PC-3 (cell line): ENCODE measurements at regions not wholly inside any gene's neighbourhood (a gene's known extent, or its start where the extent isn't known, plus 50 kb on each side); places are given as distances from the start of the nearest gene placed in this dataset.
A peak's percentile ranks its signal among the peaks of the same experiment; 100 is the strongest.

Experiments
- ATAC-seq: fragments of 200-7000 bp; cut with Tn5 transposase; 2 replicates; pipeline ENCODE4 v1.9.1; 2020; ENCODE audit warnings: mild to moderate bottlenecking, moderate library complexity
- BruUV-seq: library from RNA; stranded (reverse); fragments of 400-500 nt; replicated peaks from 2 replicates; lab custom pipeline; 2021; lab: Mats Ljungman, UMichigan
- CTCF ChIA-PET: fragments of 300-600 bp; sonication (Branson Sonifier 250); formaldehyde crosslinking; loops from one replicate; lab custom pipeline; 2022; ENCODE audit warnings: antibody characterized with exemption; lab: Charles Lee
- POLR2A ChIA-PET: fragments of 300-600 bp; sonication (Branson Sonifier 250); formaldehyde crosslinking; loops from one replicate; lab custom pipeline; 2022; ENCODE audit warnings: antibody characterized with exemption; ENCODE audit not compliant: unreplicated experiment; lab: Charles Lee
- DNase-seq: peaks from one replicate; pipeline ENCODE4 v3.0.0-alpha.2; 2015
- H2AFZ ChIP-seq: fragments of 300-600 bp; sonication (generic); 2 replicates; pipeline ENCODE4 v1.6.0; 2016; ENCODE audit warnings: antibody characterized with exemption, low read length
- H3F3A ChIP-seq: fragments of 300-600 bp; sonication (generic); one replicate; pipeline ENCODE4 v1.6.0; 2017; ENCODE audit warnings: antibody characterized with exemption, low read length, control low read depth, mild to moderate bottlenecking; ENCODE audit not compliant: unreplicated experiment
- H3K27ac ChIP-seq: fragments of 300-600 bp; sonication (generic); 2 replicates; pipeline ENCODE4 v1.5.1; 2016; ENCODE audit warnings: mild to moderate bottlenecking, low read length
- H3K27me3 ChIP-seq: fragments of 300-600 bp; sonication (generic); 2 replicates; pipeline ENCODE4 v1.6.1; 2016; ENCODE audit warnings: low read length, mixed read lengths
- H3K36me3 ChIP-seq: fragments of 300-600 bp; sonication (generic); 2 replicates; pipeline ENCODE4 v1.6.1; 2016; ENCODE audit warnings: low read depth, mixed run types, low read length, mixed read lengths
- H3K4me1 ChIP-seq: fragments of 300-600 bp; sonication (generic); 2 replicates; pipeline ENCODE4 v1.5.1; 2016; ENCODE audit warnings: low read length; ENCODE audit not compliant: insufficient read depth
- H3K4me2 ChIP-seq: fragments of 300-600 bp; sonication (generic); 2 replicates; pipeline ENCODE4 v1.6.0; 2016; ENCODE audit warnings: low read length
- H3K4me3 ChIP-seq: fragments of 300-600 bp; sonication (generic); 2 replicates; pipeline ENCODE4 v1.5.1; 2016; ENCODE audit warnings: mild to moderate bottlenecking, low read length, mixed read lengths
- H3K79me2 ChIP-seq: fragments of 300-600 bp; sonication (generic); 2 replicates; pipeline ENCODE4 v1.6.1; 2017; ENCODE audit warnings: low read length, mixed read lengths
- H3K9ac ChIP-seq: fragments of 300-600 bp; sonication (generic); 2 replicates; pipeline ENCODE4 v1.6.0; 2016; ENCODE audit warnings: mild to moderate bottlenecking, low read length
- H3K9me2 ChIP-seq: fragments of 300-600 bp; sonication (generic); replicated peaks from 2 replicates; pipeline ENCODE4 v1.6.1; 2016; ENCODE audit warnings: mixed run types, low read length, mixed read lengths
- H3K9me3 ChIP-seq: fragments of 300-600 bp; sonication (generic); 2 replicates; pipeline ENCODE4 v1.6.1; 2016; ENCODE audit warnings: low read length, mixed read lengths
- H4K20me1 ChIP-seq: fragments of 300-600 bp; sonication (generic); 2 replicates; pipeline ENCODE4 v1.6.1; 2016; ENCODE audit warnings: low read length, mixed read lengths
- EZH2 ChIP-seq: fragments of 300-600 bp; sonication (generic); IDR thresholded peaks from one replicate; pipeline ENCODE4 v1.6.1; 2017; ENCODE audit warnings: antibody characterized with exemption, mild to moderate bottlenecking, low read length; ENCODE audit not compliant: unreplicated experiment
- EZH2phosphoT487 ChIP-seq: fragments of 300-600 bp; sonication (generic); IDR thresholded peaks from 2 replicates; pipeline ENCODE4 v1.6.1; 2018; ENCODE audit warnings: mild to moderate bottlenecking, antibody characterized with exemption, low read length, borderline replicate concordance
- intact Hi-C: fragments of 100-400 bp; cut with micrococcal nuclease; formaldehyde crosslinking; loops from 2 replicates; pipeline ENCODE4 v1.9.0; 2023
- TF ChIP-seq, protein P1 (sequence below): fragments of 300-600 bp; sonication (generic); conservative IDR thresholded peaks from 2 replicates; pipeline ENCODE4 v1.5.1; 2017; ENCODE audit warnings: antibody characterized with exemption, low read depth, mild to moderate bottlenecking, low read length

DNA sequence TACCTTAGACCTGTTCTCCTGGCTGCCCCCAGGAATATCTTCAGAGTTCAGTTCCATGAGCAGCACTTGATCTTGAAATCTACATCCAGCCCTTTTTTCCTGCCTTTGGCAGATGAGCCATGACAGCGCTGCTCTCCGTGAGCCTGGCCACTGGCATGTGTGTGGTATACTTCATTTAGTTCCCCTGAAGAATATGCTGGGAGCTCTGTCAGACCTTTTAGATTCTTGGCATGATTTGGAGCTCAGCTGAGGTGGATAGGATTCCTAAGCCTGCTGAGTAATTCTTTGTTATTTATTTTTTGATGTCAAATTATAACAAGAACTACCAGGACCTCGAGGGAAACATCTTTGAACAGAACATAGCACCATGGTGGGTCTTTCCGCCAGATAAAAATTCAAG is 121.7 kb downstream of the EDEM1 start:
- Histone ChIP-seq H3K27me3 (no peaks in the 10 kb centered on the region), H3K9me3 (no peaks in the 10 kb centered on the region), H3K9ac (no peak overlapping the region), H3F3A (no peaks in the 10 kb centered on the region), H3K36me3 (no peaks in the 10 kb centered on the region), H3K4me2 (no peak overlapping the region), H3K79me2 (no peaks in the 10 kb centered on the region), H3K4me1 (no peaks in the 10 kb centered on the region; the same call in 1 of the 2 replicates), H4K20me1 (no peaks in the 10 kb centered on the region), H3K9me2 (no peaks in the 10 kb centered on the region), H3K27ac (no peak overlapping the region), H3K4me3 (no peak overlapping the region), H2AFZ (no peak overlapping the region)
- ChIA-PET POLR2A (no interaction called here), CTCF (no interaction called here)
- TF ChIP-seq EZH2phosphoT487 (no peak), EZH2 (no peak)
- TF ChIP-seq, protein P1, sequence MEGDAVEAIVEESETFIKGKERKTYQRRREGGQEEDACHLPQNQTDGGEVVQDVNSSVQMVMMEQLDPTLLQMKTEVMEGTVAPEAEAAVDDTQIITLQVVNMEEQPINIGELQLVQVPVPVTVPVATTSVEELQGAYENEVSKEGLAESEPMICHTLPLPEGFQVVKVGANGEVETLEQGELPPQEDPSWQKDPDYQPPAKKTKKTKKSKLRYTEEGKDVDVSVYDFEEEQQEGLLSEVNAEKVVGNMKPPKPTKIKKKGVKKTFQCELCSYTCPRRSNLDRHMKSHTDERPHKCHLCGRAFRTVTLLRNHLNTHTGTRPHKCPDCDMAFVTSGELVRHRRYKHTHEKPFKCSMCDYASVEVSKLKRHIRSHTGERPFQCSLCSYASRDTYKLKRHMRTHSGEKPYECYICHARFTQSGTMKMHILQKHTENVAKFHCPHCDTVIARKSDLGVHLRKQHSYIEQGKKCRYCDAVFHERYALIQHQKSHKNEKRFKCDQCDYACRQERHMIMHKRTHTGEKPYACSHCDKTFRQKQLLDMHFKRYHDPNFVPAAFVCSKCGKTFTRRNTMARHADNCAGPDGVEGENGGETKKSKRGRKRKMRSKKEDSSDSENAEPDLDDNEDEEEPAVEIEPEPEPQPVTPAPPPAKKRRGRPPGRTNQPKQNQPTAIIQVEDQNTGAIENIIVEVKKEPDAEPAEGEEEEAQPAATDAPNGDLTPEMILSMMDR: no peak
- intact Hi-C loops: loop anchor here (10.0 kb wide), 1 partner anchor 116 kb away; no protein-coding TSS in a partner anchor
- BruUV-seq: no TSS peak
- ATAC-seq: no peak
- peak; percentile 13 for DNase-seq

DNA sequence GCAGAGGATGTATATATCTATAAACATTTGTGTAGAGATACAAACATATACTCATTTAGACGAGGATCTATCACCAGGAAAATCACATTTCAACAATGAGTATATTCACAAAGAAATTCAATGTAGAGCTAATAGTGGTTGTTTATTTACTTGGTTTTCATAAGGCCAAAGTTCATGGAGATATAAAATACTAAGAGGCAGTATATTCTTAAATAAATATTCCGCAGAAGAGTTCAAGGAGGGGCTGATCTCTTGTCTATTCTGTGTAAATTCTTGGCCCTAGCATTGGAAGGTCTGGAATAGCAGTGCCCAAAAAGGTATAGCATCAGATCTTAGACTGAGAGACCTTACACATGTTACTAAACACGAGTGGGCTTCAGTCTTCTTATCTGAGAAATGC is 122.1 kb downstream of the EDEM1 start:
- Histone ChIP-seq H3K79me2 (no peaks in the 10 kb centered on the region), H4K20me1 (no peaks in the 10 kb centered on the region), H3K27ac (no peak overlapping the region), H3K27me3 (no peaks in the 10 kb centered on the region), H3K36me3 (no peaks in the 10 kb centered on the region), H2AFZ (no peak overlapping the region), H3F3A (no peaks in the 10 kb centered on the region), H3K9ac (no peak overlapping the region), H3K9me2 (no peaks in the 10 kb centered on the region), H3K4me2 (no peak overlapping the region), H3K9me3 (no peaks in the 10 kb centered on the region), H3K4me3 (no peak overlapping the region), H3K4me1 (no peaks in the 10 kb centered on the region; the same call in 1 of the 2 replicates)
- no TSS peak for BruUV-seq
- ATAC-seq: no peak
- intact Hi-C loops: loop anchor here (10.0 kb wide), 1 partner anchor 115 kb away; no protein-coding TSS in a partner anchor
- POLR2A ChIA-PET: no interaction called here
- CTCF ChIA-PET: no interaction called here
- TF ChIP-seq, protein P1: no peak
- no peak for TF ChIP-seq EZH2phosphoT487
- TF ChIP-seq EZH2: no peak
- DNase-seq: no peak

DNA sequence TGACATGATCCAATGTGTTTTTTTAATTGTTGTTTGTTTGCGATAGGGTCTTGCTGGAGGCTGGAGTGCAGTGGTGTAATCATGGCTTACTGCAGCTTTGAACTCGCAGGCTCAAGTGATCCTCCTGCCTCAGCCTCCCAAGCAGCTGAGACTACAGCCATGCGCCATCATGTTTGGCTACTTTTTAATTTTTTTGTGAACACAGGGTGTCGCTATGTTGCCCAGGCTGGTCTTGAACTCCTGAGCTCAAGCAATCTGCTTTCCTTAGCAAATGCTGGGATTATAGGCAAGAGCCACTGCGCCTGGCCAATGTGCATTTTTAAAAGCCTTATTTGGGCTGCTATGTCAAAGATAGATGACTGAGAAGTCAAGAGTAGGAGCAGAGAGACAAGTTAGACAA is 123.0 kb downstream of the EDEM1 start:
- no peaks in the 10 kb centered on the region; the same call in 1 of the 2 replicates for H3K4me1 ChIP-seq
- no peak overlapping the region for H3K9ac ChIP-seq
- H3K9me2 ChIP-seq: no peaks in the 10 kb centered on the region
- H3K79me2 ChIP-seq: no peaks in the 10 kb centered on the region
- no TSS peak for BruUV-seq
- no peak overlapping the region for H3K4me2 ChIP-seq
- H3K36me3 ChIP-seq: no peaks in the 10 kb centered on the region
- H3K27ac ChIP-seq: no peak overlapping the region
- H3K27me3 ChIP-seq: no peaks in the 10 kb centered on the region
- DNase-seq: no peak
- no peaks in the 10 kb centered on the region for H4K20me1 ChIP-seq
- no peak overlapping the region for H2AFZ ChIP-seq
- TF ChIP-seq, protein P1: no peak
- TF ChIP-seq EZH2phosphoT487: no peak
- no peak for TF ChIP-seq EZH2
- ATAC-seq: no peak
- intact Hi-C loops: no loop called here
- ChIA-PET POLR2A (no interaction called here), CTCF (no interaction called here)
- no peak overlapping the region for H3K4me3 ChIP-seq
- no peaks in the 10 kb centered on the region for H3F3A ChIP-seq
- H3K9me3 ChIP-seq: no peaks in the 10 kb centered on the region
